Renal pelvis (tissue), 1 donor: ENCODE measurements at regions not wholly inside any gene's neighbourhood (a gene's known extent, or its start where the extent isn't known, plus 50 kb on each side); places are given as distances from the start of the nearest gene placed in this dataset.
"Not testable (repeated sequence)": the region's sequence is repeated elsewhere in the genome, so short reads cannot be mapped to it uniquely, and the experiment has no call there.

Source experiments
- DNase-seq: peaks from one replicate; pipeline ENCODE4 v3.0.0-alpha.2; 2013

DNA sequence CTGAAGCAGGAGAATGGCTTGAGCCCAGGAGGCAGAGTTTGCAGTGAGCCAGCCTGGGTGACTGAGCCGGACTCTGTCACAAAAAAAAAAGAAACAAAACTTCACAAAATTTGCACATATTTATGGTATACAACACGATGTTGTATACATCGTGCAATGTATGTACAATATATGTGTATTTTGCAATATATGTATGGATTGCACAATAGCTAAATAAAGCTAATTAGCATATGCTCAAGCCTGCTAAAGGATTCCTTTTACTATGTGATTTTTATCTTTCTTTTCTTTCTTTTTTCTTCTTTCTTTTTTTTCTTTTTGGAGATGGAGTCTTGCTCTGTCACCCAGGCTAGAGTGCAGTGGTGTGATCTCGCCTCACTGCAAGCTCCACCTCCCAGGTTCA, 368.0 kb upstream of the FAM98A start:
- DNase-seq, result no peak

- DNase-seq, result no peak
These were observed 359.5 kb upstream of the FAM98A start for GRCh38 chr2:33958591-33958990.

DNA sequence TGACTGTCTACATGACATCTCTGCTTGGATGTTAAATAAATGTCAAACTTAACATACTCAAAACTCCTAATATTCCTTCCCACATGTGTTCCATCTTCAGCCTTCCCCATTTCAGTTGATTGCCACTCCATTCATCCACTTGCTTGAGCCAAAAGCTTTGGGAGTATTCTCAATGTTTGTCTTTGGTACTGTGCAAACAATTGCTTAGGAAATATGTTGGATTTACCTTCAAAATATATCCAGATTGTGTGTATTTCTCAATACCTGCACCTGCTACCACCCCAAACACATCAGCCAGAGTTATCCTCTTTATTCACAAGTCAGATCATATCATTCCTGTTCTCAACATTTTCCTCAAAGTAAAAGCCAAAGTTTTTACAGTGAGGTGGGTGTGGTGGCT, 350.3 kb upstream of the FAM98A start:
- DNase-seq, result no peak

- no peak for DNase-seq
These were observed 347.1 kb upstream of the FAM98A start for GRCh38 chr2:33946193-33946592.

- DNase-seq, result no peak
These were observed 334.1 kb upstream of the FAM98A start for GRCh38 chr2:33933203-33933602.

DNA sequence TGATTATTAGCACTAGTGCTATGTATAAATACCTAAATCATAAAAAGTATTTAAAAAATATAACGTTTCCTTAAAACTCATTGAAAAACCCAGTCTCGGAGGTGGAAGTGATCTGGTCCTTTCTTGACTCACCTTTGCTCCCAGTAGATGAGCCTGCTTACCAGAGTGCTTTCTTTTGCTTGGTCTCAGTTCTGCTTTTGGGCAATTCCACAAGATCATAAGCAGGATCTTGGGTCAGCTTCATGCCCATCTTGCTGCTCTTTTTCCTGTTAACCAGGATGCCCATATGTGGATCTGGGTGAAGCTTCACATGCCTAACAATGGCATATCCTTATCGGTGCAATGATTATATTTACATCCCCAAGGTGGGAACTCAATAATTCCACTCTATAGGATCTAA, 332.1 kb upstream of the FAM98A start:
- no peak for DNase-seq

DNA sequence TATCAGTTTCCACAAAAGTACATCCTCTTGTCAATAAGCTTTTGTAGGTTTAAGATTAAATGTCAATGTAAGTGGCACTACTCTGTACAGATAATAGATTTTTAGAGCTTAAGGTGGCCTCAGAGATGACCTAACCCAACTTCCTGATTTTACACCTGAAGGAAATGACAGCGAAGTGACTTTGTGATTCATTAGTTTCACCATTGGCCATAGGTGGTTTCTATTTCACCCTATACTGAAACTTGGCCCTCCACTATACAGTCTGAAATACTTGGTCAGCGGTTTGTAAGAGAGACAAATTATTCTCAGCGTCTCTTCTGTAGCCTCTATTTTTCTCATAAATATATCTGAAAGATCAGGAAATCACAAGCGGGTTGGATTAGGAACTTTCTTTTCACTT, 330.4 kb upstream of the FAM98A start:
- DNase-seq, result no peak

DNA sequence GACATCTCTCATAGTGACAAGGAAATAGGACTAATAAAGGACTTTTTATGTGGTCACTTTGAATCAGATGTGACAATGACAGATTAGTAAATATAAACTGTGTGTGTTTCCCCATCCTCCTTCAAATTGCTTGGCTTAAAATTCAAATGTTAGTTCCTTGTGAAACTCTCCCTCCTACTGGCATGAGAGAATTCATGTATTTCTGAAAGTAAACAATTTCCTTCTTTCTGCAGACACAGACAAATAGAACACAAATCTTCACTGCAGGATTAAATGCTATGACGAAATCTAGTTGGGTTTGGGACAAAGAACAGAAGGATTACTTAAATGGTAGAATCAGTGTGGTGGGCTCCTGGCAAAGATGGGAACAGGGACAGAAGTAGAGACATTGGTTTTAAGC, 328.7 kb upstream of the FAM98A start:
- DNase-seq, result no peak

GRCh38 chr2:33925311-33925710, 326.2 kb upstream of the FAM98A start:
- no peak for DNase-seq

- no peak for DNase-seq
These were observed 325.6 kb upstream of the FAM98A start for GRCh38 chr2:33924586-33925169.

DNA sequence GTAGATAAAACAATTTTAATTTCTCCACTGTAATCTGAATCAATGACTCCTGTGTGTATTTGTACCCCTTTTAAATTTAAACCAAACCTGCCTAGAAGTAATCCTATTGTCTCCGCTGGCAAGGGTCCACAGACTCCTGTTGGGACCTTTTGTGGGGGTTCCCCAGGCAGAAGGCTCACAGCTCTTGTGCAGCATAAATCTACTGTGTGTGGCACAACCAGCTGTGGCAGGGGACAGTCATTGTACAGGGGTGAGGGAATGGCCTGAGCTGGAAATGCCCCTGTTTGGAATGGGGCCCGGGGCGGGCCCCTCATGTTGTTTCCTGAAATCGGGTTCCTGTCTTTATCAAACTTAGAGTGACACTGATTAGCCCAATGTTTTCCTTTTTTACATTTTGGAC, 318.2 kb upstream of the FAM98A start:
- no peak for DNase-seq

DNA sequence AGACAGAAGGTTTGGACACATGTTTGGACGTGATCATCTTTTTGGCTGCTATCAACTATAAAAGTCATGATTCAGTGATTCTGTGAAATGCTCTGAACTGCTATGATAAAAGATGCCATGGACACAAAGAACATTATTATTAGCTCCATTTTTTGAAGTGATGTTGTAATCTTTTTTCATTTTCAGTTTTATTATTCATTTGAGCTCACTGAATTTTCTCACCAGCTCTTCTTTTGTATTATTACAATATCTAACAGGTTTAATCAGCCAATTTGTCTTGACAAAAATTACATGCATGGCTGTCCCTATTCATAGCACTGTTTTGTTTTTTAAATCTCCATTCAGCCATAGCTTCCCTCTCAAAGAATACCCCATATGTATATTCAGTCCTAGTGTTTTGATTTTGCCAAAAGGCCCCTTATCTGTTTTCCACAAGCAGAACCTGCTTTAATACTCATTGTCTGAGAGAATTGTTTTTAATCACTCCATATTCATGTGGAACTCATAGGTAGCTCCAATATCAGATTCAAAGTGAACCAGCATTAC, 314.0 kb upstream of the FAM98A start:
- no peak for DNase-seq

DNA sequence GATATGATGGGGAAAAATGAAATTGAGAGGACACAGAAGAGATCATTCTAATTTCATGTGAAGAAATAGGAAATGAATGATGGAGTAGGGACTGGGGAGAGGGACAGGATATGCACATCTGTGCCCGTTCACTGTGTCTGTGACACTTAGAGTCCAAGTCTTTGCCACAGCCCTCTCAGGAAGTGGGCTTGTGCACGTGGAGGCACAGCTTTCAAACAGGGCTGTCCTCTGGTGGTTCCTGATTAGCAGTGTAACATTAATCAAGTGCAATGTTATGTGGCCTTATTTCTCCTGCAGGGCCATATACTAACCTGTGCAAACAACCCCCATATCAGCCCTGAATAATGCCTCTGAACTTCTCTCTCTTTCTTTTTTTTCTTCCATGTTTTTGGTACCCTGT, 312.2 kb upstream of the FAM98A start:
- DNase-seq, result no peak

- no peak for DNase-seq
These were observed 311.0 kb upstream of the FAM98A start for GRCh38 chr2:33909945-33910695.

- DNase-seq, result no peak
These were observed 308.8 kb upstream of the FAM98A start for GRCh38 chr2:33907866-33908265.

DNA sequence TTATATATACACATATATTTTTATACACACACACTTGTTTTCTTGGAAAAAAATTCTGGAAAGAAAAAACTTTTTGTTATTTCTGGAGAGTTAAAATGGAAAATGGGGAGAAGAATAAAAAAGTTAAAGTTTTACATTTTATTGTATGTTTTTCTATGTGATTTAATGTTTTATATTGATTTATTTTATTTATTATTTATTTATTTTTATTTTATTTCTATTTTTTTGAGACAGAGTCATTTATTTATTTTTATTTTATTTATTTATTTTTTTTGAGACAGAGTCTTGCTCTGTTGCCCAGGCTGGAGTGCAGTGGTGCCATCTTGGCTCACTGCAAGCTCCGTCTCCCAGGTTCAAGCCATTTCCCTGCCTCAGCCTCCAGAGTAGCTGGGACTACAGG, 307.0 kb upstream of the FAM98A start:
- DNase-seq, result not testable (repeated sequence)

- no peak for DNase-seq
These were observed 305.7 kb upstream of the FAM98A start for GRCh38 chr2:33904801-33905200.

DNA sequence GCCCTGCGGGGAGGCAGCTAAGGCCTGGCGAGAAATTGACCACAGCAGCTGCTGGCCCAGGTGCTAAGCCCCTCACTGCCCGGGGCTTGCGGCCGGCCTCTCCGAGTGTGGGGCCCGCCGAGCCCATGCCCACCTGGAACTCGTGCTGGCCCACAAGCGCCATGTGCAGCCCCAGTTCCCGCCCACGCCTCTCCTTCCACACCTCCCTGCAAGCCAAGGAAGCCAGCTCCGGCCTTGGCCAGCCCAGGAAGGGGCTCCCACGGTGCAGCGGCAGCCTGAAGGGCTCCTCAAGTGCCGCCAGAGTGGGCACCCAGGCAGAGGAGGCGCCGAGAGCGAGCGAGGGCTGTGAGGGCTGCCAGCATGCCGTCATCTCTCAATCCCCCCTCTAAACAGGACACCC, 304.6 kb upstream of the FAM98A start:
- DNase-seq, result no peak

DNA sequence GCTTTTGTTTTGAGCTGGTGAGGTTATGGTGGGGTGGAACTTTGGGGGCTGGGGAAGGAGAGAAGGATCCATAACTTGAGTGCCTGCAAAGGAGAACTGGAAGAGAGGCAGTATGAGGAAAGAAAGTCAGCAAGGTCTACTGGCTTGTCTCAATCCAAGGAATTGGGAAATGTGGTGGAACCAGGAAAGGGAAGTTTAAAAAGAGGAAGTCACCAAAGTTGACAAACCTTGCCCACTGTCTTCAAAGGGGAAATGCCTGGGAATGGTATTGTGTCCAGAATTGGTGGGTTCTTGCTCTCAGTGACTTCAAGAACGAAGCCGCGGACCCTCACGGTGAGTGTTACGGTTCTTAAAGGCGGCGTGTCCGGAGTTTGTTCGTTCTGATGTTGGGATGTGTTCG, 304.1 kb upstream of the FAM98A start:
- DNase-seq, result no peak

GRCh38 chr2:33900610-33901009, 301.5 kb upstream of the FAM98A start:
- DNase-seq, result no peak

DNA sequence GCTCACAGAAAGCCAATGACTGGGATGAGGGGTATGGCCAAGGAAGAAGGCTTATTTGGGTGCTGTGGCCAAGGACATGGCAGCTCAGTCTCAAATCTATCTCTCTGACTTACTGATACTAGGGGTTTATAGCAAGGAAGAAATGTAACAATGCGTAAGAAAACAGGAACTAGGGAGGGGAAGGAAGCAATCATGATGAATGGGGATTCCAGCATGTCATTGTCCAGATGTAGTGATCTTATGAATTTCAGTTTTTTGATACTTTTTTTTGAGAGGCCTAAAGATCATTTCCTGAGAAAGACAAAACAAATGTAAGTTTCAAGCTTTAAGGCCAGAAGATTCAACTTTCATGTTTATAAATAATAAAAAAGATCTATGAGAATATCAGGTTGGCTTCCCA, 298.6 kb upstream of the FAM98A start:
- no peak for DNase-seq

GRCh38 chr2:33893824-33894223, 294.7 kb upstream of the FAM98A start:
- no peak for DNase-seq

GRCh38 chr2:33891616-33892015, 292.5 kb upstream of the FAM98A start:
- DNase-seq, result no peak

- no peak for DNase-seq
These were observed 291.6 kb upstream of the FAM98A start for GRCh38 chr2:33890686-33891085.
